ENCODE measurements at regions not wholly inside any gene's neighbourhood (a gene's known extent, or its start where the extent isn't known, plus 50 kb on each side); places are given as distances from the start of the nearest gene placed in this dataset.

- TF ChIP-seq RFX5 (IDR thresholded peaks at IDR 0.05; ENCODE audit: low read length) (no peak), CTCF (IDR thresholded peaks at IDR 0.05) (no peak), USF2 (IDR thresholded peaks at IDR 0.05; ENCODE audit: borderline replicate concordance, low read depth, low read length) (no peak), MAX (IDR thresholded peaks at IDR 0.05; ENCODE audit: low read depth) (no peak)
These were observed 52.2 kb upstream of the GPC1 start for GRCh38 chr2:240383099-240383758.

Data from SK-N-SH (cell line).